Endothelial cell of umbilical vein (primary cell): ENCODE measurements at regions not wholly inside any gene's neighbourhood (a gene's known extent, or its start where the extent isn't known, plus 50 kb on each side); places are given as distances from the start of the nearest gene placed in this dataset.

ENCODE experiments used
- BruUV-seq: library from RNA; stranded (reverse); fragments of 400-500 nt; replicated peaks from 2 replicates; lab custom pipeline; 2021; lab: Mats Ljungman, UMichigan
- CTCF ChIA-PET: fragments of 300-600, 350-600 bp; sonication (Branson Sonifier 250); formaldehyde crosslinking; loops from one replicate; lab custom pipeline; 2021; ENCODE audit warnings: antibody characterized with exemption, inconsistent platforms; lab: Charles Lee
- POLR2A ChIA-PET: fragments of 300-600, 350-600 bp; sonication (Branson Sonifier 250); formaldehyde crosslinking; loops from one replicate; lab custom pipeline; 2021; ENCODE audit warnings: antibody characterized with exemption, inconsistent platforms; lab: Charles Lee
- DNase-seq: peaks from one replicate; pipeline ENCODE4 v3.0.0-alpha.2; 2011; ENCODE audit warnings: low read depth, low spot score
- FAIRE-seq: peaks from 2 replicates; lab custom pipeline; 2011; peaks lifted over from hg19 to GRCh38; lab: Jason Lieb, UNC
- H2AFZ ChIP-seq: 2 replicates; pipeline ENCODE4 v1.6.0; 2012; ENCODE audit warnings: low read depth, low read length, control low read depth, inconsistent platforms
- H3K27ac ChIP-seq: 2 replicates; pipeline ENCODE4 v1.5.1; 2011; ENCODE audit warnings: low read depth, mild to moderate bottlenecking, control low read depth, low read length, moderate library complexity; ENCODE audit not compliant: insufficient read depth
- H3K27me3 ChIP-seq, 2 experiments: 2 replicates each; pipeline versions ENCODE4 v1.6.0 to v1.6.1; 2011; ENCODE audit warnings: low read length in 2 of 2, mixed read lengths in 1 of 2; ENCODE audit not compliant: control insufficient read depth in 2 of 2, insufficient read depth in 2 of 2
- H3K36me3 ChIP-seq, 2 experiments: 2 replicates in 1 of 2; 3 replicates in 1 of 2; pipeline ENCODE4 v1.5.1; 2011; ENCODE audit warnings: low read length in 2 of 2, mild to moderate bottlenecking in 1 of 2, moderate library complexity in 1 of 2; ENCODE audit not compliant: control insufficient read depth in 2 of 2, insufficient read depth in 2 of 2; ENCODE audit errors: extremely low read depth in 1 of 2
- H3K4me1 ChIP-seq: 3 replicates; pipeline ENCODE4 v1.5.1; 2011; ENCODE audit warnings: mild to moderate bottlenecking, low read length; ENCODE audit not compliant: control insufficient read depth, insufficient read depth; ENCODE audit errors: extremely low read depth
- H3K4me2 ChIP-seq: 2 replicates; pipeline ENCODE4 v1.6.1; 2011; ENCODE audit warnings: low read length, control low read depth, mixed read lengths; ENCODE audit not compliant: insufficient read depth
- H3K4me3 ChIP-seq, 3 experiments: fragments of 200-600 bp in 1 of 3; sonication (generic), shearing (Covaris generic) in 1 of 3; replicated peaks in 1 of 3; 2 replicates each; pipeline ENCODE4 v1.5.1; 2011 to 2016; ENCODE audit warnings: control low read depth in 3 of 3, low read length in 3 of 3, mild to moderate bottlenecking in 2 of 3, inconsistent platforms in 1 of 3, low read depth in 1 of 3, moderate library complexity in 1 of 3; ENCODE audit not compliant: insufficient read depth in 1 of 3
- H3K79me2 ChIP-seq: 2 replicates; pipeline ENCODE4 v1.6.0; 2012; ENCODE audit warnings: low read length, inconsistent platforms; ENCODE audit not compliant: control insufficient read depth, insufficient read depth
- H3K9ac ChIP-seq: replicated peaks from 2 replicates; pipeline ENCODE3; 2011; ENCODE audit warnings: low read length, control low read depth; ENCODE audit not compliant: insufficient read depth; ENCODE audit errors: extremely low read depth
- H3K9me1 ChIP-seq: replicated peaks from 3 replicates; pipeline ENCODE4 v1.6.0; 2011; ENCODE audit warnings: mild to moderate bottlenecking, low read length; ENCODE audit not compliant: control insufficient read depth, insufficient read depth; ENCODE audit errors: extremely low read depth
- H3K9me3 ChIP-seq: replicated peaks from 2 replicates; pipeline ENCODE4 v1.5.1; 2012; ENCODE audit warnings: low read length, inconsistent platforms; ENCODE audit not compliant: control insufficient read depth, insufficient read depth
- H4K20me1 ChIP-seq: replicated peaks from 2 replicates; pipeline ENCODE3; 2011; ENCODE audit warnings: mild to moderate bottlenecking, low read length; ENCODE audit not compliant: control insufficient read depth, insufficient read depth; ENCODE audit errors: extremely low read depth
- EZH2 ChIP-seq: IDR thresholded peaks from 2 replicates; pipeline ENCODE4 v1.6.1; 2012; ENCODE audit warnings: borderline replicate concordance, low read depth, mild to moderate bottlenecking, moderate library complexity, low read length, inconsistent platforms; ENCODE audit not compliant: severe bottlenecking
- FOS ChIP-seq: IDR thresholded peaks from 2 replicates; pipeline ENCODE4 v1.6.1; 2011; ENCODE audit warnings: mild to moderate bottlenecking, low read length, moderate library complexity, borderline replicate concordance; ENCODE audit not compliant: insufficient read depth
- GATA2 ChIP-seq: IDR thresholded peaks from 2 replicates; pipeline ENCODE4 v1.7.0; 2011; ENCODE audit warnings: low read depth, mild to moderate bottlenecking, moderate library complexity, mixed read lengths, low read length; ENCODE audit not compliant: insufficient read length, insufficient read depth
- JUN ChIP-seq: IDR thresholded peaks from 2 replicates; pipeline ENCODE4 v1.6.1; 2011; ENCODE audit warnings: borderline replicate concordance, low read depth; ENCODE audit not compliant: insufficient read length, insufficient read depth
- MAX ChIP-seq: IDR thresholded peaks from 2 replicates; pipeline ENCODE4 v1.6.1; 2011; ENCODE audit not compliant: insufficient read depth, insufficient read length
- MYC ChIP-seq: IDR thresholded peaks from one replicate; pipeline ENCODE4 v1.6.1; 2011; ENCODE audit warnings: mild to moderate bottlenecking, low read depth, low read length
- POLR2A ChIP-seq: IDR thresholded peaks from 2 replicates; pipeline ENCODE4 v1.6.1; 2012; ENCODE audit warnings: low read depth, mild to moderate bottlenecking, control low read depth, low read length
- POLR2AphosphoS5 ChIP-seq: IDR thresholded peaks from 2 replicates; pipeline ENCODE4 v1.6.1; 2012; ENCODE audit warnings: low read depth, mild to moderate bottlenecking, control low read depth, low read length, moderate library complexity; ENCODE audit not compliant: insufficient read depth
- dilution Hi-C: fragments of 300-500 bp; cut with MboI; formaldehyde crosslinking; loops from one replicate; pipeline ENCODE4 v1.15.0; 2019; ENCODE audit warnings: low sequenced_read_pairs; ENCODE audit not compliant: extremely low pct_ligation_motif_present
- intact Hi-C: fragments of 100-400 bp; cut with micrococcal nuclease; formaldehyde crosslinking; loops from one replicate; pipeline ENCODE4 v1.10.0; 2022
- TF ChIP-seq, protein P1 (sequence below), 2 donors: IDR thresholded peaks; 1 replicate in 1 of 2; 2 replicates in 1 of 2; pipeline ENCODE4 v1.5.1; 2011; ENCODE audit warnings: low read length in 2 of 2, mild to moderate bottlenecking in 2 of 2, moderate library complexity in 2 of 2, control low read depth in 1 of 2, inconsistent platforms in 1 of 2, low read depth in 1 of 2; ENCODE audit not compliant: insufficient read depth in 1 of 2; ENCODE audit errors: extremely low read depth in 1 of 2

DNA sequence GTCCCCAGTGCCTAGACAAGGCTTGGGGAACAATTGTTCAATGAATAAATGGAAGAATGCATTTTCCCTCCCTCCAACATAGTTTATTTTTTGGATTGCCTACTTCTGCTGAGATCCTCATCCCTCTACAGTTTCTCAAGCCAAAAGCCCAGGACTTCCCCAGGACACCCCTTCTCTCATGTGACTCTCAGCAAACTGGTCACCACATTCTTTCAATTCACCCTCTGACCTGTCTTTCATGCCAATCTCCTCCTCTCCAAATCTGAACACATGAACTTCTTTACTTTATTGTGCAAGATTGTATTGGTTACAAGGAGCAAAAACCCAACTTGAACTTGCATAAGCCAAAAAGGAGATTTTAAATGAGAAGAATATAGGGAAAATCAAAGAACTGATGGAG is 103.2 kb upstream of the JUN start:
- intact Hi-C loops (loop anchor here (10.0 kb wide), 1 partner anchor 538 kb away; no protein-coding TSS in a partner anchor), dilution Hi-C loops (no loop called here)
- Histone ChIP-seq H3K4me2 (no peak overlapping the region), H3K9ac (no peak overlapping the region), H3K79me2 (no peaks in the 10 kb centered on the region), H3K4me3 (no peak overlapping the region), H3K4me1 (peaks cover 44% of the 10 kb centered on the region), H2AFZ (no peak overlapping the region), H3K9me3 (no peaks in the 10 kb centered on the region), H3K27me3 (no peaks in the 10 kb centered on the region), H3K36me3 (no peaks in the 10 kb centered on the region), H4K20me1 (no peaks in the 10 kb centered on the region), H3K27ac (no peak overlapping the region), H3K9me1 (no peaks in the 10 kb centered on the region)
- FAIRE-seq (no peak), DNase-seq (no peak)
- CTCF ChIA-PET, result interaction anchor here (1.0 kb wide), 1 partner anchor 11 kb away, joined by 3 read pairs; no protein-coding TSS in a partner anchor
- POLR2A ChIA-PET, result no interaction called here
- BruUV-seq, result no TSS peak
- TF ChIP-seq POLR2AphosphoS5 (no peak), GATA2 (no peak), JUN (no peak), EZH2 (no peak), MAX (no peak), POLR2A (no peak), MYC (no peak), FOS (no peak)
- TF ChIP-seq, protein P1, sequence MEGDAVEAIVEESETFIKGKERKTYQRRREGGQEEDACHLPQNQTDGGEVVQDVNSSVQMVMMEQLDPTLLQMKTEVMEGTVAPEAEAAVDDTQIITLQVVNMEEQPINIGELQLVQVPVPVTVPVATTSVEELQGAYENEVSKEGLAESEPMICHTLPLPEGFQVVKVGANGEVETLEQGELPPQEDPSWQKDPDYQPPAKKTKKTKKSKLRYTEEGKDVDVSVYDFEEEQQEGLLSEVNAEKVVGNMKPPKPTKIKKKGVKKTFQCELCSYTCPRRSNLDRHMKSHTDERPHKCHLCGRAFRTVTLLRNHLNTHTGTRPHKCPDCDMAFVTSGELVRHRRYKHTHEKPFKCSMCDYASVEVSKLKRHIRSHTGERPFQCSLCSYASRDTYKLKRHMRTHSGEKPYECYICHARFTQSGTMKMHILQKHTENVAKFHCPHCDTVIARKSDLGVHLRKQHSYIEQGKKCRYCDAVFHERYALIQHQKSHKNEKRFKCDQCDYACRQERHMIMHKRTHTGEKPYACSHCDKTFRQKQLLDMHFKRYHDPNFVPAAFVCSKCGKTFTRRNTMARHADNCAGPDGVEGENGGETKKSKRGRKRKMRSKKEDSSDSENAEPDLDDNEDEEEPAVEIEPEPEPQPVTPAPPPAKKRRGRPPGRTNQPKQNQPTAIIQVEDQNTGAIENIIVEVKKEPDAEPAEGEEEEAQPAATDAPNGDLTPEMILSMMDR (IDR thresholded peaks at IDR 0.05; ENCODE audit: extremely low read depth in 1 of 2, insufficient read depth in 1 of 2, low read depth in 1 of 2, low read length in 2 of 2), result no peak
